GF-D8 (cell line): ENCODE measurements at regions not wholly inside any gene's neighbourhood (a gene's known extent, or its start where the extent isn't known, plus 50 kb on each side); places are given as distances from the start of the nearest gene placed in this dataset.

Source experiments
- DNase-seq: peaks from one replicate; lab custom pipeline; 2025; lab: John Stamatoyannopoulos, UW

GRCh38 chr10:117670116-117670904 is 127.8 kb downstream of the EMX2 start:
- DNase-seq = no peak

- no peak for DNase-seq
Observed at GRCh38 chr10:117673230-117674010, 130.9 kb downstream of the EMX2 start.

GRCh38 chr10:117674201-117674600 is 131.7 kb downstream of the EMX2 start:
- no peak for DNase-seq

- DNase-seq = no peak
Observed at GRCh38 chr10:117674646-117675045, 132.1 kb downstream of the EMX2 start.

GRCh38 chr10:117675514-117676055 is 133.0 kb downstream of the EMX2 start:
- no peak for DNase-seq

GRCh38 chr10:117677239-117677638 is 134.7 kb downstream of the EMX2 start:
- no peak for DNase-seq

GRCh38 chr10:117677890-117678500 is 135.4 kb downstream of the EMX2 start:
- DNase-seq = no peak

GRCh38 chr10:117680601-117681000 is 138.1 kb downstream of the EMX2 start:
- DNase-seq = no peak

GRCh38 chr10:117681104-117681503 is 138.6 kb downstream of the EMX2 start:
- DNase-seq = no peak

GRCh38 chr10:117684046-117684610 is 141.6 kb downstream of the EMX2 start:
- no peak for DNase-seq

GRCh38 chr10:117684672-117685211 is 142.2 kb downstream of the EMX2 start:
- DNase-seq = no peak

- no peak for DNase-seq
Observed at GRCh38 chr10:117685431-117685830, 142.9 kb downstream of the EMX2 start.

GRCh38 chr10:117686606-117687005 is 144.1 kb downstream of the EMX2 start:
- no peak for DNase-seq

- DNase-seq = no peak
Observed at GRCh38 chr10:117688358-117688757, 145.8 kb downstream of the EMX2 start.

GRCh38 chr10:117689566-117689965 is 147.0 kb downstream of the EMX2 start:
- DNase-seq = no peak

- no peak for DNase-seq
Observed at GRCh38 chr10:117690359-117690758, 147.8 kb downstream of the EMX2 start.

GRCh38 chr10:117694190-117694589 is 151.6 kb downstream of the EMX2 start:
- no peak for DNase-seq

- DNase-seq = no peak
Observed at GRCh38 chr10:117697402-117697801, 154.9 kb downstream of the EMX2 start.

- no peak for DNase-seq
Observed at GRCh38 chr10:117698809-117699208, 156.3 kb downstream of the EMX2 start.

- DNase-seq = no peak
Observed at GRCh38 chr10:117699436-117700075, 157.0 kb downstream of the EMX2 start.

- no peak for DNase-seq
Observed at GRCh38 chr10:117710181-117710798, 167.7 kb downstream of the EMX2 start.
